HG02759 (cell line): ENCODE measurements at regions not wholly inside any gene's neighbourhood (a gene's known extent, or its start where the extent isn't known, plus 50 kb on each side); places are given as distances from the start of the nearest gene placed in this dataset.

Source experiments
- ATAC-seq: cut with Tn5 transposase; IDR thresholded peaks from one replicate; pipeline ENCODE4 v1.9.1; 2021; ENCODE audit warnings: mild to moderate bottlenecking, moderate library complexity; ENCODE audit not compliant: unreplicated experiment

DNA sequence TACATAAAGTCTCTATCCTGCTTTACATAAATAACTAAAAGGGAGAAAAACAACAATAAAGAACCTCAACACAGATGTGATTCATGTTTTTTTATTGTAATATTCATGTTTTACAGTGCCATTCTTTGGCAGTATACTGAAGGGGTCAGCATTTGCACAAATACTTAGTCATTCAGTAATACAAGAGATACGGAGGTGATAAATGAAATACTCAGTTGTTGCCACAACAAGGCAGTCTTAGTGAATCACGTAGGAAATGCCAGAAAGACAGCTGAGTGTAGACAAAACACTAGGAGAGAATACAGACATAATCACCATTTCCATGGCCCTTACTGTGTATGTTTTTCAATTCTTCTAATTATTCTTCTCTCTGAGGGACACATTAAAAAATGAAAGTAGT lies 910.4 kb downstream of the METTL15 start:
- ATAC-seq, result no peak

DNA sequence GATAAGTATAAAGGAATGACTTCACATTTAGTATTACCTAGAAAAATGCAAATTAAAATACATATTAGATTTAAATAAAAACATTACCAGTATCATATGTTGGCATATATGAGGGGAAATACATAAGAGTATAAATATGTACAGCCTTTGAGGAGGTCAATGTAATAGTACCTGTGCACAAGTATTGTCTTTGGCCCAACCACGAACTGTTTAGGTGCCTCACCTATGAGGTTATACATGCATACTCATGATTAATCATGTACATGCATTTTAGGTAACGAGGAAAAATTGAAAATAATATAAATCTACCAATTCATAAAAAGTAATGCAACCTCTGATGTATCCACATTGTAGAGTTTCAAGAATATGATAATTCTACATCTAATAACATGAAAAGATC lies 909.8 kb downstream of the METTL15 start:
- no peak for ATAC-seq

DNA sequence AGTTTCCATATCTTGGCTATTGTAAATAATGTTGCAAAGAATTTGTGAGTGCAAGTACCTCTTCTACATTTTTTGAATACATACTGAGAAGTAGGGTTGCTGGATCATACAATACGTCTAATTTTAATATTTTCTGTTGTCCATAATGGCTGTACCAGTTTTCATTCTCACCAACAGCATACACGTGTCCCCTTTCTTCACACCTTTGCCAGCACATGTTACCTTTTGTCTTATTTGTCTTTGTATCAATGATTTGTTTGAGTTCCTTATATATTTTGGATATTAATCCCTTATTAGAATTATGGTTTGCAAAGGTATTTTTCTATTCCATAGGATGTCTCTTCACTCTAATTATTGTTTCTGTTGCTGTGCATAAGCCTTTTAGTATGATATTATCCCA lies 904.3 kb downstream of the METTL15 start:
- no peak for ATAC-seq

DNA sequence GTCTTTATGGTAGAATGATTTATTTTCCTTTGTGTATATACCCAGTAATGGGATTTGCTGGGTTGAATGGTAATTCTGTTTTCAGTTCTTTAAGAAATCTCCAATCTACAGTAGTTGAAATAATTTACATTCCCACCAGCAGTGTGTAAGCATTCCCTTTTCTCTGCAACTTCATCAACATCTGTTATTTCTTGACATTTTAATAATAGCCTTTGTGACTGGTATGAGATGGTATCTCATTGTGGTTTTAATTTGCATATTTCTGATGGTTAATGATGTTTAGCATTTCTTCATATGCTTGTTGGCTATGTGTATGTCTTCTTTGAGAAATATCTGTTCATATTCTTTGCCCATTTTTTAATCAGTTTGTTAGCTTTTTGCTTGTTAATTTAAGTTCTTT lies 901.2 kb downstream of the METTL15 start:
- no peak for ATAC-seq

GRCh38 chr11:29008481-29008880 lies 900.3 kb downstream of the METTL15 start:
- no peak for ATAC-seq

DNA sequence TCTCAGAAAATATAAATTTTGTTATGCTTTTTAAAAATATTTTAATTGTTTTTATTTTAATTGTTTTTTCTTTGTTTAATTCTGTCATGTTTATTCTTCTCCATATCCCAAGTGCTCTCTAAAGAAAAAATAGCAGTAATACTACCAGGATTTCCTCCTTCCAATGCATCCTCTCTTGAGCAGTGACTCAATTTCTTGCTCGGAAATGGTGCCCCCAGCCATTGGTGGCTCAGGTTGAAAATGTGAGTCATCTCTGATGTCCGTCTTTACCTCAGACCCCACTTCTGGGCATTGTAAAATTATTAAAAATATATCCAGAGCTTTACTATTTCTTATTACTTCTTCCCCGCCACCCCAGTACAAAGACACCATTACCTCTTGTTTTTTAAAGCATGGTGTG lies 898.5 kb downstream of the METTL15 start:
- ATAC-seq, result no peak

- no peak for ATAC-seq
Observed at GRCh38 chr11:29005401-29005980, 897.3 kb downstream of the METTL15 start.

- no peak for ATAC-seq
Observed at GRCh38 chr11:29002816-29003215, 894.6 kb downstream of the METTL15 start.

DNA sequence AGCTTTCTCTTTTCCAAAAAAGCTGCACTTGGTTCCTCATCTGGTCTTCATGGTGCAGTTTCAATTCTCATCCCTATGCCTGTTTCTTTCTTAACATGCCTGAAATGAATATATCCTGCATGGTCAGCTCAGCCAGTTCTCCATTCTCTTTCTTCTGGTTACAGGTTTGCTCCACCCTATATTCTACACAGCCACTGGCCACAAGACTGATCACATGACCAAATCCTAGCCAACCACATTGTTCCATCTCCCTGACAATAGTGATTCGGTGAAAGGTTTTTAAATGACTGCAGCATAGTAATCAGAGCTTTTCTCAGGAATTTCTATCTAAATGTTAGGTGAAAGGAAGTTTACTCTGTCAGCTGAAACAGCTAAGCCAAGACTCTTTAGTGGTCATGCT lies 891.4 kb downstream of the METTL15 start:
- ATAC-seq, result no peak

- ATAC-seq, result no peak
Observed at GRCh38 chr11:28992996-28993395, 884.8 kb downstream of the METTL15 start.

DNA sequence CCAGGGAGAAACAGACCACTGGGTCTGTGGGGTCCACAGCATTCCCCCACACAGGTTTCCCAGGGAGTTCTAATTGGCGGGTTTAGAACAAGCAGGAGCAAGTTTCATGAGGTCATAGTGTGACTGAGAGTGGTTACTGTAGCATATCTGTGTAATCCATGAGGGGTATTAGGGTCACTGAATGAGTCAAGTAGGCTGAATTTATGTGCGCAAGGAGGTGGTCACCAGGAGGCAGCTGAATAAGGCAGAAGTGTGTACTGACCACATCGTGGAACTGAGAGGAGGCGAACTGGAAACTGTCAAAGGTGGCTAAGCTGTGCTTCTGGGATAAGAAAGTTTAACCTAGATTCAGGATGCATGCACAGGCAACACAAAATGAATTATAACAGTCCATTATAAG lies 876.0 kb downstream of the METTL15 start:
- ATAC-seq, result no peak

DNA sequence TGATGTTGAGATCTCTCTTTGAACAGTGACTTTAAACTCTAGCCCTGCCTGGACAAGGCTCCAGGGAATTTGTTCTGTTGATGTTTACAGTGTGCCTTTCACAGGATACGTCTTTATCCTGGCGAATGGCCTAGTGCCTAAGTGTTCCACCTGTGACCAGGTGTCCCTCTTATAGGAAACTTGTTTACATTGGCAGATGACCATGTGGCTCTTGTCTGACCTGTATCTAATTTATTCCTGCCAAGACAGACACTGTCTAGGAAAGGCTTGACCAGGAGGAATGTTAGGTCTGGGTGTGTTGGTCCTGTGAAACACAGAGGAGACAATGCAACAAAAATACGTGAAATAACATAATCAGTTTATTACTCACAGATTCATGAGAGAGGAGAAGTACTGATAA lies 875.6 kb downstream of the METTL15 start:
- no peak for ATAC-seq

- ATAC-seq, result no peak
Observed at GRCh38 chr11:28981381-28981780, 873.2 kb downstream of the METTL15 start.

DNA sequence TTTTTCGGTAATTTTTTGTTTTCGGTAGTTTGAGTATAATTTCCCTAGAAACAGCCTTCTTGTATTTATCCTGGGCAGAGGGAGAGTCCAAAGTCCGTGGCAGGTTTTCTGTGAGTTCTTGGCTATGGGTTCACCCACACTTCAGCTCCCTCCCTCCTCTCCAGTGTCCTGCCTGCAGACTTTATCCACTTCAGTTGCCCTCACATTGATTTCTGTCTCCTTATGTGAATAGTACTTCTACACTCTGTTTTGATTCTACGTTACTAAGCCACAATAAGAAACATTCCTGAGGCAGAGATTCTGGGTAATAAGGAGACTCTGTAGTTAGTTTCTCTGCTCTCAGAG lies 868.6 kb downstream of the METTL15 start:
- ATAC-seq, result no peak

DNA sequence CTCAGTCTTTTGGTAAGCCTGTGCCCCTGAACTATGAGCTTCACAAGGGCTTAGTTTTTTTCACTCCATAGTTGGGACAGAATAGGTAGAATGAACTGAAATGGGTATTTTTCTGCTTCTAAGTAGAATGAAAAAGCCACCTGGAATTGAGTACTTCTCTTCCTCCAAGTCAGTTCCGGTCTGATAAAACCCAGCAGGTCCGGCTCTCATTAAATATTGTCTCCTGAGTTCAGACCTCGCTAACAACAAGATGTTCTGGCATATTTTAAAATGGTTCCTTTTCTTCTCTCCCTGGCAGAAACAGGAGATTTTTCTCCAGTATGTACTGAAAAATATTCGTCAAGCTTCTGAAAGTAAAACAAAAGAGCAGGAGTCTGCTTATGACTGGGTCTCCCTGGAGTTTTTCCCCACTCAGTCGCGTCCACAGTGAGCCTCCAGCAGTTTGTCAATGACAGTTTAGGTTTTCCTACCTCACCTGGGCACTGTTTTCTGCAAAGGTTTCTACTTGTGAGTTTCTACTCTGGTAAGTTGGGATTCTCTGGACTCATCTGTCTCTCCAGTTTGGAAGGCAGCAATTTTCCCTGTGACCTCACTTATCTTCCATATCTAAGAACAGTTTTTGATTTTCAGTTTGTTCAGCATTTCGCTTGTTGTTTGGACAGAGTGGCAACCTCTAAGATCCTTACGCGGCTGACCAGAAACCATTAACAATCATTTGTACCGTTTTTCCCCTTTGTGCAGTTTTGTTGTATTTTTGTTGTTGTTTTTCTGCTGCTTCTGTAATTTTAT lies 868.0 kb downstream of the METTL15 start:
- no peak for ATAC-seq

GRCh38 chr11:28969832-28970231 lies 861.6 kb downstream of the METTL15 start:
- ATAC-seq, result no peak

DNA sequence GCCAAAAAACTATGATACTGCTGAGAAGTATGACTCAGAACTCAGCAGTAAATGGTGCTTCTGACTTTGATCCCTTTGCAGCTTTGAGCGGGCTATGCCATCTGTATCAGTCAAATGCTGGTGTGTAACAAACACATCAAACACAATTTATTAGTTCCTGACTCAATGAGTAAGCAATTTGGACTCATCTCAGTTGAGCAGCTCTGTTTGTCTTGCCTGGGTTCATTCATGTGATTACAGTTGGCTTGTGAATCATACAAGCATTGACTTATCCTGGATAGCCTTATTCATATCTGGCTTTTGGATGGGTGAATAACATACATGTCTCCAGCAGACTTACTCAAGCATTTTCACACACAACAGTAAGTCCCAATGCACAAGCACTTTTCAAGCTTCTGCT lies 858.8 kb downstream of the METTL15 start:
- ATAC-seq, result no peak

DNA sequence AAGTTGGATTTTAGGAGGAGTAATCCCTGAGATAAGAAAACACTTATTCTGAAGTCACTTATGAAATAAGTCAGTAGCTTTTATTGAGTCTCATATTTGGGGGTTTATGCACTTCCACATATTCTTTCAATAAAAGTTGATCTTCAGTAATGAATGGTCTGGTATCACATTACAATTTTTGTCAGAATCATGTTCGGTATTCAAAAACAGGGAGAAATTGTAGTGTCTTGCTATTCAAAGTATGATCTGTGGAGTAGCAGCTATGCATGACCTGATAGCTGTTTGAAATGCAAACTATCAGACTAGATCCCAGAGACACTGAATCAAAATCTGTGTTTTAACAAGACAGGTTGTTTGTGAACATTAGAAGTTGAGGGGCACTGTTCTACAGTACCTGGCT lies 857.6 kb downstream of the METTL15 start:
- ATAC-seq, result no peak

DNA sequence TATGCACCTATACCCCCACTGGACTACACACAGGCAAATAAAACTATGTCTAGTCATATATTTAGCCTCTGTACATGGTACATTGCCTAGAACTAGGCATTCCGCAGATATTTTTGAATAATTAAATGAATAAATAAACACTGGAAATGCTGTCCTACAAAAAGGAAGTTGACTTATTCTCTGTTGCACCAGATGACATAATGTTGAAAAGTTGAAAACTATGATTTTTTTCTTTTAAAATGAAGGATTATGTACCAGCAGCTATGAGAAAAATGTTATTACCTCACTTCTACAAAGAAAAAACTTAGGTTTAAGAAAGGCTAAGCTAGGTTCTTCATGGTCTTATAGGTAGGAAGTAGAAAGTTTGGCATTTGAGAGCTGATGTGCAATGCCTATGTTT lies 856.6 kb downstream of the METTL15 start:
- no peak for ATAC-seq

GRCh38 chr11:28963187-28963586 lies 855.0 kb downstream of the METTL15 start:
- no peak for ATAC-seq

GRCh38 chr11:28962502-28962901 lies 854.3 kb downstream of the METTL15 start:
- no peak for ATAC-seq

GRCh38 chr11:28961726-28962125 lies 853.5 kb downstream of the METTL15 start:
- ATAC-seq, result no peak

- no peak for ATAC-seq
Observed at GRCh38 chr11:28956446-28956845, 848.3 kb downstream of the METTL15 start.
